HG03139 (cell line): ENCODE measurements at regions not wholly inside any gene's neighbourhood (a gene's known extent, or its start where the extent isn't known, plus 50 kb on each side); places are given as distances from the start of the nearest gene placed in this dataset.

Experiments
- ATAC-seq: cut with Tn5 transposase; IDR thresholded peaks from one replicate; pipeline ENCODE4 v1.9.1; 2021; ENCODE audit not compliant: unreplicated experiment

DNA sequence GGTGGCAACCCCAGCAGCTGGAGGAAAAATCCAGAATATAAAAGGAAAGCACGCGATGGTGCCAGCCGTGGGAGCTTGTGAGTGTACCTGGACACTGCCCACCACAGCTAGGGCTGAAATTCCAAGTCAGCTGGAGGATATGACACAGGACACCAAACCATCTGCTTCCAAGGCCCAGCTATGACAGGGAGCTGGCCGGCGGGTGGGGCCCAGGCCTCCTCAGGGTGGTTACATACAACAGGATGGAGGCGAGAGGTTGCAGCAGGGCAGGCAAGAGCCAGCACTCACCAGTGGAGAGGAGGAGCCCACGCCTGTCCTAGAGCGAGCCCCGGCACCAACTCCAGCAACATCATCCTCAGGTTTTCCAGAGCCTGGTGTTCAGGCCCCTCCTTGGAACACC, 163.2 kb upstream of the RPL38 start:
- no peak for ATAC-seq

DNA sequence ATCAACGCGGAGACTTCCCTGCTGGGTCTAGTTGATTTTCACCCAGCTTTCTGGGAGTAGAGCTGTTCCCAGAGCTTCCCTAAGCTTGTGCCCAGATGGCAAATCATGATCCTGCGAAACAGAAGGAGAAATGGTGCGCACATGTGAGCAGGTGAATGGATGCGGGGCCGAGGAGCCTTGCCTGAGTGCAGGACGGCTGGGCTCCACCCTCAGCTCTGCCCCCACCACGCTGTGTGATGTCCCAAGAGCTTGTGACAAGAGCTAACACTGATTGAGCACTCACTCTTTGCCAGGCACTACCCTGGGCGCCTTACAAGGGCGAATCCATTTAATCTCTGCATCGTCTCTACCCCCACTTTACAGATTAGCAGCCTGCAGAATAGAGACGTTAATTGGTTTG, 162.7 kb upstream of the RPL38 start:
- no peak for ATAC-seq

DNA sequence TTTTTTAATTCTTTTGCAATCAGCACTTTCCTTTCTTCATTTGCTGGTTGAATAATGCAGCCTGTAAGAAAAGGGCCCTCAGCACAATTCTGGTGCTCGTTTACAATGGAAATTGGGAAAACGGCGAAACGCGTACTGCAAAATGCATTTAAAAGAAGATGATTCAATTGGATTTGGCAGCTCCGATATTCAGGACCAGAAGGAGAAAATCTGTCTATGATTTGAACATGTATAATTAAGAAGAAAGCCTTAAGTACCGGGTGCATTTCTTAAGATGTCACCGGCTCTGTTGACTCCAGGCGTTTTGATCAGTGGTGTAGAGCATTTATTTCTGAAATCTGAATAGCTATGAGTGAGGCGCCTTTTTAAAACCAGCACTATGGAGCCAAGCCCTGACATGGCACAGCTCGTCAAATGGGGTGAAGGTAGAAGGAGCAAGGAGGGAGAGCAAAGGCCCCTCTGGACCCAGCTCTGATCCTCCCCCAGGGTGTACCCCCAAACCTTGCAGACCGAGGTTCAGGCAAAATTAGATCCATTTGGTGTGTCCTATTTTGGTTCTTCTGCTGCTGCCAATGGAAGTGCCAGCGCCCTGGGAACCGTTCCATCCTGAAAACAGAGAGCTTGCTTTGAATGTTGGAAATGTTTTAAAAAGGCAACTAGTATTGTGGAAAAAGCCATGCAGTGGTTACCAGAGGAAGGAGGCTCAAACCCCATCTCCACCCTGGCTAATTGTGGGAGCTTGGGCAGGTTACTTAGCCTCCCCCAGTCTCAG, 161.4 kb upstream of the RPL38 start:
- ATAC-seq, result no peak

DNA sequence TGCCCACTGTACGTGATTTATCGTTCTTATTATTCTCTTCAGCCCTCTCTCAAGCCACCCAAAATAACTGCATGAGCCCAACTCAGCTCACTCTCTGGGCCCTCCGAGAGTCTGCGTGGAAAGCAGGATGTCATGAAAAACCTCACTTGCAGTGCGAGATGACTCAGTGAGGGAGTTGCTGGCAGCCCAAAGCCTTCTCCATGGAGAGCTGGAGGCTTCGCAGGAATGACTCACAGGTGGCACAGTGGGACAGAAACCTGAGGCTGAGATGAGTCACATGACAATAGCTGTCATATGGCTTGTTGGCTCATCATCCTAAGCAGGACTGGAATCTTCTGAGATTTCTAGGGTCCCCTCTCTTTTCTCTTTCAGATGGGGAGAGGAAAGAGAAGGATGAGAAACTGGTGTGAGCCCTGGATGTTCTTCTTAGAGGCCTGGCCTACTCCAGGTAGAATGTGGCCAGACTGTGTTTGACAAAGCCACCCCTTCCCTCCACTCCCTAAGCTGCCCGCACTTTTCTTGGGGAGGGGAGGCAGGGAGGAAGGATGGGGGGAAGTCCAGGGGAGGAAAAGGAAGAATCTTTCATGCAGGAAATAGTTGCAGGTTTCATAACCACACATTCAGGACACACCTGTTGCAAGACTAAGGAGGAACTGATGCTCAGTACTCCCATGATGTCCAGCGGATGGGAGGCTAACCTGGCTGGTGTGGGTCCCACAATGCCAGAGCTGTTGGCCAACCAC, 160.6 kb upstream of the RPL38 start:
- ATAC-seq, result no peak

DNA sequence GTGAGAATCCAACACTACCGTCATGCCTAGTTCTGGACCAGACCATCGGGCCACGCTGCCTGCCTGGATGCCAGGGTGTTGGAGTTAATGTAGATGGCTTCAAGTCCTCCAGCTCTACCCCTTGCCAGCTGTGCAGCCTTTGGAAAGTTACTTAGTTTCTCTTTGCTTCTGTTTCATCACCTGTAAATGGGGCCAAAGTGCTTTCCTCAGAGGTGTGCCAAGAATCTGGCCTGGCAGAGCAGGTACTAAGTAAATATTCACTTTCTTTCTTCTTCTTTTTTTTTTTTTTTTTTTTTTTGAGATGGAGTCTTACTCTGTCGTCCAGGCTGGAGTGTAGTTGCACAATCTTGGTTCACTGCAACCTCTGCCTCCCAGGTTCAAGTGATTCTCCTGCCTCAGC, 159.5 kb upstream of the RPL38 start:
- ATAC-seq, result no peak

DNA sequence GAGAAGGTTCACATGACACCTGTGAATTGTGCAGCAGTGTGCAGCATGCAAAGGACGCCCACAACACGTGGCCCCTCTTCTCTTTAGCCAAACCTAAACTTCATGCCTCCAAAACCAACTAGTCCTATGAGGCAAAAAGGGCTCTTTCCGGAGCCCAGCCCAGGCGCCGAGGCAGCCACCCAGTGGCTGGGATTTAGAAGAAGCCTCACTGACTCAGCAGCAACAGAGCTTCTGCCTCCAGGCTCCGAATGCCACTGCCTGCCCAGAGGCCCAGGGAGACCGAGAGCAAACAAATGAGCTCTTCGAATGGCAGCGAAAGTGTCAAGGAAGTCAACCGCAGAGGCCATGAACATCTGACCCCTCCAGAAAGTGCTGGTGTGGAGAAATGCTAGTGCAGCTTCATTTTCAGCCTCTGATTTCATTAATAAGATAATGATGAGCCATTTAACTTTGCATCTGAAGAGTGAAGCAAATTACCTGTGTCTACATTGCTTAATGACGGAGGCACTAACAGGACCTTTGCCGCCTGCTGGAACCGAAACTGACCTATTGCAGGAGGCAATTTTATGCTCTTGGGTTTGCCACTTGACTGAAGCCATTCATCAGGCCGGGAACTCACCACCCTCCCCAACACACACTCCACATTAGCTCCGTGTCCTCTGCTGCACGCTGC, 157.7 kb upstream of the RPL38 start:
- no peak for ATAC-seq

DNA sequence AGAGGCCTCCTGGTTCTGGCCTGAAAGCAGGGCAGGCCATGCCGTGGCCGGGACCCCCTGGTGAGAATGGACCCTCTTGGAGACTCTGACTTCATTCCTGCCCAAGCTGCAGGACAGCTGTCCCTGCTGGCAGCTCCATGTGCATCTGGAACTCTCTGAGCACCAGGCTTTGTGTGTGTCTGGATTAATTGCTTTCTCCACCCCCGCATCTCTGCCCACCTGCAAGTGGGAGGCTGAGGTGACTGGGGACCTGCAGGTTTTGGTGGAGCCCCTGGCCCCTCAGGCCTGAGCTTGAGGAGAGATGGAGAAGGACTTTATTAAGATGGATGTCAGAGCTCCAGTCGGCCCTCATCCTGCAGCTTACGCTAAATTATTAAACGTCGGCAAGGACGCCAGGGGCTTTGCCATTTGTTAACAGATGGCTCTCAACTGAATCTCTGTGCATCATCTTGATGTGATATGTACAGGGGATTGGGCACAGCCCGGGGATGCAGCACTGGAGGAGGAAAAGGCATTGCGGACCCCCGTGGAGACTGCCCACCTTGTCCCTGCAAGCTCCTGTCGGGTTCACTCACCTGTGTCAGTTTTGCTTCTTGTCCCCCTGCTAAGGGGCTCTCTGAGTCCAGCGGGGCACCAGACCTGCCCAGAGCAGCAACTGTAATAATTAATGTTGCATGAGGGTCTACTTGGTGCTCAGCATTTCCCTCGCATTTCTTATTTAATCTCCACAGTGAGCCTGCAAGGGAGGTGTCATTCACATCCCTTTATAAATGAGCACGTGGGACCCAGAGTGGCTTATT, 154.1 kb upstream of the RPL38 start:
- ATAC-seq, result no peak

DNA sequence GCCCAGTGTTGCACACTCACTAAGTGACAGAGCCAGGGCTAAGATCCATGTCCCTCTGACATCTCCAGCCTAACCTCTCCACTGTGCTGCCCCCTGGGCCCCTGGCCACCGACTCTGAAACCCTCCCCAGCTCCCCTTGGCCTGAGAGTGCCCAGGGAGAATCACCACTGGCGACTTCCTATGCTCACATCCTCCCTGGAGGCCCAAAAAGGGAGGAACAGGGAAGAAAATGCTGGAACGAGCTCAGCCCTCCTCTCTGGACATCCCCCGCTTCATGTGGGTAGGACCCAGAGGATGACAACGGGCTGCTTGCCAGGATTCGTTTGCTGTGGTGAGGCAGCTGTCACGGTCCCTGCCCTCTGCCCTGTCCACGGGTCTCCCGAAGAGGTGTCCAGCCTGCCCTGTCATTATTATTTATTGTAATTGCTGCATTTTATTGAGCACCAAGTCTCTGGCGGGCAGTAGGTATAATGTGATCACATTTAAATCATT, 153.5 kb upstream of the RPL38 start:
- no peak for ATAC-seq

DNA sequence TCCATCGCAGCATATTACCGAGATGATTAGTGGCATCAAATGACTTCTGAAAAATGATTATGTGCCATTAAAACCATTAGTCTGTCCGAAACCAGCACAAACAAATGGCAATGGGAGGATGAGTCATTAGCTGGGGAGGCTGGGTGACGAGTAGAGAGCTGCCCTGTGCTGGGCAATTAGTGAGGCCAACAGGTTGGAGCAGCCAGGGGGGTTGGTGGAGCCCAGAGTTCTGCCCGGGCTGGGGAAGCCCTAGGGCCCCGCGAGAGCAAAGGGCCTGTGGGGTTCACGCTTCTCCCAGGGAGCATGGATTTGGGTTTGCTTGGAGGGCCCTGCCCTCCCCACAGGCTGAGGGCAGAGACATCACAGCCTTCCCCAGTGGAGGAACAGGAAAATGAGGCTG, 152.1 kb upstream of the RPL38 start:
- ATAC-seq, result no peak

DNA sequence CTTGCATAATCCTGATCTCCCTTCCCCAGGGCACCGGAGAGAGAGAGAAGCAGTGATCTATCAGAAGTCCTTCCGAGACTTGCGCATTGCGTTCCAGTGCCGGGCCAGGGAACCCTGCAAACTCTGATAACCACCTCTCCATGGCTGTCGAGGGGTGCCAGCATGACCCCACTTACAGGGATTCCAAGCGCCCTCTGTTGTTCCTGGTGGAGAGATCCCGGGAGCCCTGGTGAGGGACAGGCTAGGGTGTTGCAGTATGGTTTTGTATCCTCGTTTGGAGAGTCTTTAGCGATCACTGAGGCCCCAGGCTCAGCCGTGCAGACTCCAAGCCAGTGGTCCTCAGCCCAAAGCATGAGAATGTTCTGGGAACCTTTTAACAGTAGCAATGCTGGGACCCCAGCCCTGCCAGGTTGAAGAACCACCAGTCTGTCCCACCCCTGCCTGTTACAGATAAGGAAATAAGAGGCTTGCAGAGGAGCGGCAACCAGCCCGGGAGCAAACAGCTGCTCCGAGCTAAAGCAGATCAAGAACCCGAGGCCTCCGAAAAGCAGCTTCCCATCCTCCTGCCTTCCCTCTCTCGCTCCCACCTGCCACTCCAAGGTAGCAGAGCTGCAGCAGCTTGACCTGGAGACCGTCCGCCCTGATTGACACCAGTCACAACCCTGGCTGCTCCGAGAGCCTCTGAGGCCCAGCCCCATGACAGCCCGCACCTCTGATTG, 150.3 kb upstream of the RPL38 start:
- ATAC-seq, result no peak

DNA sequence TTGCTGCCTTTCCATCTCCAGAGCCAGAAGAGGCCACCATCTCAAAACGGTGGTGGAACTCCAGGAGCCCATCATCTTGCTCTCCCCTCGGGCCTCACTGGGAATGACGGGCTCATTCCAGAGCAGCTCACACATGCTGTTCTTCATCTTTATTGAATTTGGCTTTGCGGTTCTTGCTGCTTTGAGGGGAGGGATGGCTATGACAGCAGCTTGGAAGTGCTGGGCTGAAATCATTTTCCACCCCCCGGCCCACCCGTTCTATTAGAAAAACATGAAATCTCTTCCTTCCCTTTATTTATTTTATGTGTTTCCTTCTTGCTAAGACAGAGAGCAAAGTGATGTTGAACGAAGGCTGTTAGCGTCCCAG, 149.8 kb upstream of the RPL38 start:
- no peak for ATAC-seq

DNA sequence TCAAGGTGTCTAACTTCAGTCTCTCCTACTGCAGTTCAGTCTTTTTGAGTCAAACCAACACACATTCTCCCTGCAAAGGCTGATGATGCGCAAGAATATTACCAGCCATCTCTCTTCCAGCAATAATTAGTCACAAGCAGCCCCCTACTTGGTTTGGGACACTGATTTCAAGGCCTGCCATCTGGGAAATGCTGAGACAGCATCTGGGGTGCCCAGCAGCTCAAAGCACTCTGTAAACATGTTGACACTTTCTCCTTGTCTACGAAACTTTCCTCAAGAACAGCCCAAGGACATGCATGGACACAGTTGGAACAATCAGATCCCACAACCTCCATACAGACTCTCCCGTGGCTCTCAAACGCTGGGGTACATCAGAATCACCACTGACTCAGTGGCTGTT, 149.2 kb upstream of the RPL38 start:
- no peak for ATAC-seq

DNA sequence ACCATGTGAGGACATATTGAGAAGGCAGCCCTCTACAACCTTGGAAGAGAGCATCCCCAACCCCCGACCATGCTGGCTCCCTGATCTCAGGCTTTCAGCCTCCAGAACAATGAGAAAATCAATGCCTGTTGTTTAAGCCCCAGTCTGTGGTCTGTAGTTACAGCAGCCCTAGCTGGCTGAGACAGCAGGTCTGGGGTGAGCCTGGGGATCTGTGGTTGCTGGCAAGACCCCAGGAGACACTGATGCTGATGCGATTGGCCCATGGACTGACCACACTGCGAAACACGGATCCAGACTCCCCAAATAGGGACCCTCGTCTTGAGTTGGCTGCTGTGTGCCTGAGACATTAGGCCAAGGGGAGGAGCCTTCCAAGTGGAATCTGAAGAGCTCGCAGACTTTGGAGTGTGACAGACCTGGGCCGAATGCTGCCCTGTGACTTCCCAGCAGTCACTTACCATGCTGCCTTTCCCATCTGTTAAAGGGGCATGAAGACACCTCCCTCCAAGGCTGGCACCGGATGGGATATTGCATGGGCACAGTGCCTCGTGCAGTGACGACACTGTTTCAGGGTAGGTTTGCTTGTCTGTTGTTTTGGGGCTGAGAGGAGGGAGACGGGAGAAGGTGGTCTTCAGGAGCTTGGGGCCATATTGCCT, 147.8 kb upstream of the RPL38 start:
- ATAC-seq, result no peak

DNA sequence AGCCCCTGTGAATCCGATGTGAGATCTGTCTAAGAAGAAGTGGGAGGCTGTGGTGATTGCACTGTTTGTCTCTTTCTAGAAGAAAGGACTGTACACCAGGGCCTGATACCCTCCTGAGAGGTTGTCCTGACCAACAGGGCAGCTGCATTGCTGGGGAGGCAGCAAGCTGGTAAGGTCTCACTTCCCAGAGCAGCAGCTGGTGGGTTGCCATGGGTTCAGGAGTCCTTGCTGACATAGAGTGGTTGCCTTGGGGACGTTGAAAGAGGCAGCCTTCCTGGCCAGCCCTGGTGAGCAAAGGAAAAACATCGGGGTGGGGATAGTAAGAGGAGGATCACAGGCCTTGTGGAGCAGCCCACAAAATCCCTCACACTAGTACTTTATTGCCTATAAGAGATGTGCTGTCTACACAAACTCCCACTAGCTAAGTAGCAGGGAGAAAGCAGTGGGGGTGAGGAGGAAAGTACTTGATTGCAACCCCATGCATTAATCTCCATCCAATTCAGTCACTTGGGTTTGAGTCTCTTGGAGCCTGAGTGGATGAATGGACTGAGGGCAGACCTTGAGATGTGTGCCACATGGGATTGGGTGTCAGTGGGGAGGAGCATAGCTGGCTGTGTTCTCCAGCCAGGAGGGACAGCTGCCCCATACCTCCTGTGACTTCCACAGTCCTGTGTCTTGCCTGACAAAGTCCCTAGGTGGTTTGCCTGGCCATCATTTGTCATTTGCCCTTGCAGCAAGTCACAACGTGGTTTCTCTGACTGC, 143.8 kb upstream of the RPL38 start:
- ATAC-seq, result no peak

DNA sequence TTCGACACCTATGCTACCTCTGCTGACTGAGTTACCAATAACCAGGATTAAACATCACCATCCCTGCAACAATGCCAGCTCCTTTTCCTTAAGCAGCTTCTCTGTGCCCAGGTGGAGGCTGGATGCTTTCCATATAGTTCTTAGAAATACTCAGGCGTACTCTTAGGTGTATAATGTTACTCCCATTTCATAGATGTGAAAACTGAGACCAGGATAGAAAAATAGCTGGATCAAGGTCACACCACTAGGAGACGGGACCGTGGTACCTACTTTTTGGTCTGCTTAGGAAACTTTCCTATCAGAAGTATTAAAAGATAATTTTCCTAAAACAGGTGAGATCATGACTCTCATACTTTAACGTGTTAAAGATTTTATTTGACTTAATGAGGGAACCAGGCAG, 141.7 kb upstream of the RPL38 start:
- ATAC-seq, result no peak

DNA sequence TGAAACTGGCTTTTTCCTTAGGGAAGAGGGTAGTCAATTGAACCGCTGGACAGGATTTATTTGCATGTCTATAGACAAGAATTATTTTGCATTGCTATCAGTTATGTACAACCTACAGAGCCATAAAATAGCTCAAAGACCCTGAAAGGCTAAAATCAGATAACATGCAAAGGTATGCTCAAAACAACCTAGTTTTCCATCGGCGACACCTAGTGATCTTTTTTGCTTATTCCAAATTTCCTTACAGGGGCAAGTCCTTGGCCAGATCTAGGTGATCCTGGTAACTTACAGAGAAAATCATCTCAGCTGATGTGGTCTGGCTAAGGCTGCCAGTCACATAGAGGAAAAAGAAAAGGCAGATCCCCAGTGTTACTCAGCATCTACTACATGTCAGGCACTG, 141.2 kb upstream of the RPL38 start:
- ATAC-seq, result no peak

DNA sequence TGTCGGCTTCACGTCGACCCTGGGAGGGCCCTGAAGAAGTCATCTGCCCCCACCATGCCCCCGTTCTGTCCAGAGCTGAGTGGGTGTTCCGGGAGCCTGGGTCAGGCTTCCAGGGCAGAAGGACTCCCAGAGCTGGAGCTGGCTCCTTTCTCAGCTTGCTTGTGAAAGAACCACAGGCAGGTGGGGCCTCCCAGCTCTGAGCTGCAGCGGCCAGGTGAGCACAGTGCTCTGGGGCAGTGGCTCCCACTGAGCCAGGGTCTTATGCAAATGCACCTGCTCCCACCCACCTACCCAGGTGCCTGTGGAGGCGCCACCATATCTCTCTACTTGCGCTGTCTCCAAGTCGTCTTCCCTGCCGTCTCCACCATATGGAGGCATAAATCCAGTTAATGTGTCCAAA, 140.0 kb upstream of the RPL38 start:
- ATAC-seq, result no peak

DNA sequence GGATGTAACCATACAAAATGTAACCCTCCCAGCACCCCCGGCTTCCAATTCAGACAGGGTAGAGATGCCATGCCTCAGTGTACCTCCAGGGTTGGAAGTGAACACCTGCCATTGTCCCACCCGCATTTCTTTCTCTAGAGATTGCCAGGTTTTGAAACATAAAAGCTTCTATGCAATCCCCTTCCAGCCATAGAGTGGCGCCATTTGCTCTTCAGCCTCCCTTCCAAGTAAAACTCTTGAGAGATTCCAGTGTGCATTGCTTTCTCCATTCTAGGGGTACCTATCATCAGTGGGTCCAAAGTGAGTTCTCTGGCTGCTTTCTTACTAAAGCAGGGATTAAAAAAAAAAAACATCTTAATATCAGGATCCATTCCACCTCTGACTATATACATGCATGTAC, 133.1 kb upstream of the RPL38 start:
- ATAC-seq, result no peak

DNA sequence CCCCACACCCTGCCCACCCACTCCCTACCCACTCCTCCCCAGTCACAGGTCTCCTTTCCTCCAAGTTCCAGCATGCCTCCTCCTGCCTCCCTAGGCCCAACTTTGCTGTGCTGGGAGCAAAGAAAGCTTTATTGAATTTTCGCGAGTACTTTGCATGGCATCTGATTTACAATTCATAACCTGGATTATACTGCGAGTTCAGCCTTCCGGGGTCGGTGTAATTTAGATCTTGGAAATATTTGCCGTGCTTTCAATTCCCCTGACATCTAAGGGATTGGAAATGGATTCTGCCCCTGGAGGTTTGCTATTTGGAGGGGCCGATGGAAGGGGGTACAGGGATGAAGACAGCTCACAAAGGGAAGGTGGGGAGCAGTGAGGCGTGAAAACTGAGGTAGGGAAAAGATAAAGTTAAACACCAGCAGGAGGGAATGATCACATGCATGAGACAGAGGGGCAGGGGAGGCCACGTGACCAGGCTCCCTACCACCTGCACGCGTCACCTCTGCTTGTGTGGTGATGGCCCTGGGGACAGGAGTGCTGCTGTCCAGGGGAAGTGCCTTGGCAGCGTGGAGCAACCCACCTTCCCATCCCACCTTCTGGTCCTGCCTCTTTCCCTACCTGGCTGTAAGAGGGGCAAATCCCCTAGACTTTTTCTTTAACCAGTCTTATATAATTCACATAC, 132.3 kb upstream of the RPL38 start:
- no peak for ATAC-seq
